Fibroblast of mammary gland (primary cell): ENCODE measurements at regions not wholly inside any gene's neighbourhood (a gene's known extent, or its start where the extent isn't known, plus 50 kb on each side); places are given as distances from the start of the nearest gene placed in this dataset.

Source experiments
- DNase-seq: peaks from one replicate; pipeline ENCODE4 v3.0.0-alpha.2; 2010; ENCODE audit warnings: low read depth
- H3K4me3 ChIP-seq: 2 replicates; pipeline ENCODE4 v1.5.1; 2011; ENCODE audit warnings: low read depth, mild to moderate bottlenecking, low read length, moderate library complexity; ENCODE audit not compliant: control insufficient read depth
- CTCF ChIP-seq: conservative IDR thresholded peaks from 2 replicates; pipeline ENCODE4 v1.5.1; 2011; ENCODE audit warnings: low read depth, low read length, inconsistent platforms; ENCODE audit not compliant: control insufficient read depth, insufficient read depth

DNA sequence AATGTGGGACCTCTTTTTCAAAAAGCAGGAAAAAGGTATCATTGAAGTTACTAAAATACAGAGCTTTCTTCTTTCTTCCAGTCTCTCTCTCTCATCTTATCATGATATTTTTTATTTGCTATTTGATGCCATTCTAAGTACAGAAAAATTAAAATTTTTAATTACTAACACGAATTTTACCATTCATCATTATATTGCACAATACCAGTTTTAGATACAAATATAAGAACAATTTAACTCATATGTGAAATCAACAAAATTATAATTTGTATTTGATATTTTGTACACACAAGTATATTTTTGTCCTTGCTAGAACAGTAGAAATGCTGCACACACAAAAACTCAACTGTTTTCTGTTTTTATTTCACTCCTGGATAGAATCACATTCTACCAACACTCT, 112.2 kb downstream of the OAT start:
- no peak for TF ChIP-seq CTCF
- no peak for DNase-seq
- no peak overlapping the region for H3K4me3 ChIP-seq

DNA sequence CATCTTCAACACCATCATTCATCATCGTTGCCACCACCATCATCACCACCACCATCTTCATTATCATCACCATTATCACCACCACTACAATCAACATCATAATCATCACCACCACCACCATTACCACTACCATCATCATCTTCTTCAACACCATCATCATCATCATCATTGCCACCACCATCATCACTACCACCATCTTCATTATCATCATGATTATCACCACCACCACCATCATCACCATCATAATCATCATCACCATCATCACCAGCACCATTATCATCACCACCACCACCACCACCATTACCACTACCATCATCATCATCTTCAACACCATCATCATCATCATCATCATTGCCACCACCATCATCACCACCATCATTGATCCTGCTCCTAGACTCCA, 112.7 kb downstream of the OAT start:
- no peak overlapping the region for H3K4me3 ChIP-seq
- TF ChIP-seq CTCF: no peak
- DNase-seq: no peak

DNA sequence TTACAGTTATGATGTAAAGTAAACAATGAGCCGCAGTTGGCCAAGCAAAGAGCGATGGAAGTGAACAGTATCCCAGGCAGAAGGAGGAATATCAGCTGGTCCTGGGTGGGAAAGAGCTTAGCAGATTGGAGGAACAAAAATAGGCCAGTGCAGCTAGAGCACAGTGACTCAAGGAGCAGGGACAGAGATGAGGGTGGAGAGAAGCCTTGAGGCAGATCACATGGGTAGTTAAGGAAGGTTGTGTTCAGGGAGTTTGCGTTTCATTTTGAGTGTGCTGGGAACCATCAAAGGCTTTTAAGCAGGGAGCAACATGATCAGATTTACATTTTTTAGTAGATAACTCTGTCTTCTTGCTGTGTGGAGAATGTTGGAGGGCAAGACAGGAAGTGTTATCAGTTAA, 113.6 kb downstream of the OAT start:
- no peak for DNase-seq
- no peak overlapping the region for H3K4me3 ChIP-seq
- TF ChIP-seq CTCF: no peak

- DNase-seq: no peak
- TF ChIP-seq CTCF: no peak
- H3K4me3 ChIP-seq: no peak overlapping the region
These were observed 114.9 kb downstream of the OAT start for GRCh38 chr10:124303662-124304418.

DNA sequence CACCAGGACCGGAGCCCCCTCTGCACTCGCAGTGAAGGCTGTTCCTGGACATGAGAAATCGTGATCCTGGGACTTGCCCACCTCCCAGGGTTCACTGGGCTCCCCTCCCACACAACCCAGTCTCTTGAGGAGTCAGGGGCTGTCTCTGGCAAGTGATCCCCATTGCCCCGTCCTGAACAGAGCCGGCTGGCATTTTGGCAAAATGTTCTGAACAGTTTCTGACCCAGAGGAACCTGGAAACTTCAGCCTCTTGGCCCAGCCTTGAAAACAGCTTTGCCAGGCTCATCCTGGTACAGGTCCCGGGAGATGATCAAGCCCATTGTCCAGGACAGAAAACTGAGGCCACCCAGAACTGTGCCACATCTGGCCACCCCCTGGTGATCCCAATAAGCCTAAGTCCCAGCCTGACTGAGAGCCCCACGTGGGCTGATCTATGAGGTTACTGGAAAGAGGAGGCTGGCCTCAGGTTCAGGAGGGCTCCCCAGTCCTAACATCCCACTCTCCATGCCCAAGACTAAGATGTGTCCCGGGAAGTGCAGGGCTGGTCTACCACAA, 115.7 kb downstream of the OAT start:
- no peak for DNase-seq
- no peak for TF ChIP-seq CTCF
- no peak overlapping the region for H3K4me3 ChIP-seq

GRCh38 chr10:124301736-124302135, 117.0 kb downstream of the OAT start:
- no peak for TF ChIP-seq CTCF
- DNase-seq: peak; percentile 4
- H3K4me3 ChIP-seq: no peak overlapping the region
